Nucleus accumbens (tissue), 56 donors: ENCODE measurements at regions not wholly inside any gene's neighbourhood (a gene's known extent, or its start where the extent isn't known, plus 50 kb on each side); places are given as distances from the start of the nearest gene placed in this dataset.

Experiments used
- DNase-seq, 56 donors: peaks; one replicate each; lab custom pipeline; 2025; lab: John Stamatoyannopoulos, UW

GRCh38 chrX:9339603-9340491 is 125.0 kb upstream of the TBL1X start:
- DNase-seq: no peak

- peak in 17 of 56 donors; percentile 0 to 33 (median 19) for DNase-seq
Measured at GRCh38 chrX:9340598-9341290, 124.1 kb upstream of the TBL1X start.

- DNase-seq: peak in 33 of 56 donors; percentile 0 to 43 (median 15)
Measured at GRCh38 chrX:9341291-9342201, 123.3 kb upstream of the TBL1X start.

- DNase-seq: peak; percentile 4 to 82 (median 66)
Measured at GRCh38 chrX:9342561-9343051, 122.3 kb upstream of the TBL1X start.

GRCh38 chrX:9343971-9344370 is 120.9 kb upstream of the TBL1X start:
- DNase-seq: no peak

GRCh38 chrX:9345957-9346356 is 118.9 kb upstream of the TBL1X start:
- no peak for DNase-seq

GRCh38 chrX:9349572-9350494 is 115.0 kb upstream of the TBL1X start:
- DNase-seq: peak in 11 of 56 donors; percentile 0 to 20 (median 5)

GRCh38 chrX:9351126-9351525 is 113.7 kb upstream of the TBL1X start:
- no peak for DNase-seq

- DNase-seq: no peak
Measured at GRCh38 chrX:9352243-9352642, 112.6 kb upstream of the TBL1X start.

- peak in 13 of 56 donors; percentile 0 to 25 (median 6) for DNase-seq
Measured at GRCh38 chrX:9352694-9353411, 112.0 kb upstream of the TBL1X start.

- no peak for DNase-seq
Measured at GRCh38 chrX:9354918-9355317, 109.9 kb upstream of the TBL1X start.

GRCh38 chrX:9355739-9356138 is 109.1 kb upstream of the TBL1X start:
- DNase-seq: no peak

GRCh38 chrX:9356846-9357245 is 108.0 kb upstream of the TBL1X start:
- no peak for DNase-seq

- DNase-seq: no peak
Measured at GRCh38 chrX:9357518-9358114, 107.2 kb upstream of the TBL1X start.

GRCh38 chrX:9362363-9362928 is 102.4 kb upstream of the TBL1X start:
- no peak for DNase-seq

- DNase-seq: no peak
Measured at GRCh38 chrX:9367421-9367820, 97.4 kb upstream of the TBL1X start.

GRCh38 chrX:9368262-9368661 is 96.6 kb upstream of the TBL1X start:
- DNase-seq: no peak

GRCh38 chrX:9369802-9370291 is 95.0 kb upstream of the TBL1X start:
- DNase-seq: no peak
